GM12891 (cell line): ENCODE measurements at regions not wholly inside any gene's neighbourhood (a gene's known extent, or its start where the extent isn't known, plus 50 kb on each side); places are given as distances from the start of the nearest gene placed in this dataset.

Experiments used
- DNase-seq: peaks from one replicate; pipeline ENCODE4 v3.0.0; 2011; ENCODE audit warnings: low spot score; ENCODE audit not compliant: insufficient read length
- FAIRE-seq: peaks from 2 replicates; lab custom pipeline; 2011; peaks lifted over from hg19 to GRCh38; lab: Jason Lieb, UNC
- PAX5 ChIP-seq: IDR thresholded peaks from 2 replicates; pipeline ENCODE4 v1.6.1; 2011; ENCODE audit warnings: low read length, moderate library complexity, mild to moderate bottlenecking; ENCODE audit not compliant: insufficient read depth, severe bottlenecking
- POLR2A ChIP-seq: IDR thresholded peaks from 2 replicates; pipeline ENCODE4 v1.6.1; 2011; ENCODE audit warnings: low read depth, low read length, control low read depth
- POLR2AphosphoS5 ChIP-seq: IDR thresholded peaks from 2 replicates; pipeline ENCODE4 v1.6.1; 2011; ENCODE audit warnings: low read depth, low read length, control low read depth
- POU2F2 ChIP-seq: IDR thresholded peaks from 2 replicates; pipeline ENCODE4 v1.6.1; 2011; ENCODE audit warnings: low read depth, mild to moderate bottlenecking, control low read depth, low read length, moderate library complexity
- SPI1 ChIP-seq: IDR thresholded peaks from 2 replicates; pipeline ENCODE4 v1.6.1; 2011; ENCODE audit warnings: low read depth, low read length, control low read depth
- TAF1 ChIP-seq: IDR thresholded peaks from 2 replicates; pipeline ENCODE4 v1.6.1; 2011; ENCODE audit warnings: low read depth, low read length, control low read depth

GRCh38 chr6:28585335-28585734 lies 59.7 kb downstream of the GPX5 start:
- TF ChIP-seq POLR2AphosphoS5 (no peak), POLR2A (no peak), PAX5 (no peak), TAF1 (no peak), SPI1 (no peak), POU2F2 (no peak)
- FAIRE-seq (no peak), DNase-seq (no peak)

- FAIRE-seq: no peak
- DNase-seq: no peak
- no peak for TF ChIP-seq POU2F2
Measured at GRCh38 chr6:28586324-28586723, 60.6 kb downstream of the GPX5 start.

GRCh38 chr6:28586962-28587745 lies 61.5 kb downstream of the GPX5 start:
- no peak for TF ChIP-seq SPI1
- TF ChIP-seq POLR2A: no peak
- TF ChIP-seq POU2F2: no peak
- TF ChIP-seq TAF1: no peak
- TF ChIP-seq PAX5: no peak
- no peak for TF ChIP-seq POLR2AphosphoS5
- DNase-seq: no peak
- no peak for FAIRE-seq

- TF ChIP-seq POLR2AphosphoS5: no peak
- no peak for TF ChIP-seq PAX5
- no peak for TF ChIP-seq POLR2A
- no peak for TF ChIP-seq POU2F2
- TF ChIP-seq SPI1: no peak
- no peak for TF ChIP-seq TAF1
- no peak for FAIRE-seq
Measured at GRCh38 chr6:28587746-28588075, 62.0 kb downstream of the GPX5 start.

GRCh38 chr6:28588666-28589065 lies 63.0 kb downstream of the GPX5 start:
- TF ChIP-seq POLR2A: no peak
- no peak for TF ChIP-seq POLR2AphosphoS5
- TF ChIP-seq SPI1: no peak
- no peak for TF ChIP-seq POU2F2
- TF ChIP-seq PAX5: no peak
- TF ChIP-seq TAF1: no peak
- FAIRE-seq (no peak), DNase-seq (no peak)

More at GRCh38 chr6:28587746-28588075, 62.0 kb downstream of the GPX5 start:
- no peak for DNase-seq

GRCh38 chr6:28589234-28589956 lies 63.7 kb downstream of the GPX5 start:
- no peak for FAIRE-seq
- no peak for DNase-seq
- TF ChIP-seq POLR2AphosphoS5 (no peak), POLR2A (no peak), TAF1 (no peak), PAX5 (no peak), SPI1 (no peak), POU2F2 (no peak)

- FAIRE-seq: no peak
- TF ChIP-seq SPI1 (no peak), POU2F2 (no peak), PAX5 (no peak), POLR2A (no peak), TAF1 (no peak), POLR2AphosphoS5 (no peak)
- DNase-seq: no peak
Measured at GRCh38 chr6:28589957-28590349, 64.3 kb downstream of the GPX5 start.

GRCh38 chr6:28597217-28597835 lies 71.6 kb downstream of the GPX5 start:
- DNase-seq (no peak), FAIRE-seq (no peak)
- no peak for TF ChIP-seq SPI1
- TF ChIP-seq TAF1: no peak
- no peak for TF ChIP-seq POU2F2
- no peak for TF ChIP-seq POLR2A
- TF ChIP-seq PAX5: no peak
- TF ChIP-seq POLR2AphosphoS5: no peak

GRCh38 chr6:28597924-28598722 lies 72.4 kb downstream of the GPX5 start:
- no peak for TF ChIP-seq POLR2AphosphoS5
- no peak for TF ChIP-seq SPI1
- TF ChIP-seq TAF1: no peak
- no peak for TF ChIP-seq PAX5
- TF ChIP-seq POU2F2: no peak
- TF ChIP-seq POLR2A: no peak
- DNase-seq (no peak), FAIRE-seq (no peak)

- FAIRE-seq (no peak), DNase-seq (no peak)
- no peak for TF ChIP-seq POLR2AphosphoS5
- TF ChIP-seq POU2F2: no peak
- no peak for TF ChIP-seq PAX5
- TF ChIP-seq SPI1: no peak
- no peak for TF ChIP-seq POLR2A
- TF ChIP-seq TAF1: no peak
Measured at GRCh38 chr6:28598757-28599686, 73.3 kb downstream of the GPX5 start.
